Heart left ventricle (tissue), 13 donors: ENCODE measurements at regions not wholly inside any gene's neighbourhood (a gene's known extent, or its start where the extent isn't known, plus 50 kb on each side); places are given as distances from the start of the nearest gene placed in this dataset.

Experiments used
- CTCF ChIP-seq, 12 donors: fragments of 200-600 bp; sonication (generic) in 4 of 12; IDR thresholded peaks; one replicate each; pipeline versions ENCODE4 v1.5.0 to v1.8.0; 2018 to 2022; ENCODE audit warnings: antibody characterized with exemption in 12 of 12, mild to moderate bottlenecking in 5 of 12
- POLR2A ChIP-seq, 2 donors: fragments of 450-650 bp; IDR thresholded peaks; one replicate each; pipeline ENCODE4 v1.6.1; 2017; ENCODE audit warnings: antibody characterized with exemption in 2 of 2, mild to moderate bottlenecking in 2 of 2, moderate library complexity in 2 of 2
- donor health status: ischemic (EF 13 %, LVEDD 7.1; RV severe dilation, severe dysfunction).
- donor health status: DM: no; HTN: yes; CAD: no.
- donor health status: DM: no; HTN: no; CAD: no.
- donor health status: ischemic (EF 25% LVEDD 6.9; RV normal size, moderate dysfunction).
- donor health status: ischemic (EF 25% LVEDD 5.7; RV mildly dilated, moderate dysfunction).
- donor health status: ischemic (EF 35%, LVEDD 5.7; RV mildly dilated, moderate dysfunction).
- donor health status: nonischemic (EF 11% LVEDD 7.7; RV severe dilation, severe dysfunction).
- donor health status: DM: yes; HTN: yes; CAD: no.
- donor health status: PGD.
- donor health status: ischemic (EF 29% LVEDD 5.4; RV normal size, mild dysfunction).
- donor health status: nonischemic (EF 23%, LVEDD 6.1; RV moderate dilation, normal function).

DNA sequence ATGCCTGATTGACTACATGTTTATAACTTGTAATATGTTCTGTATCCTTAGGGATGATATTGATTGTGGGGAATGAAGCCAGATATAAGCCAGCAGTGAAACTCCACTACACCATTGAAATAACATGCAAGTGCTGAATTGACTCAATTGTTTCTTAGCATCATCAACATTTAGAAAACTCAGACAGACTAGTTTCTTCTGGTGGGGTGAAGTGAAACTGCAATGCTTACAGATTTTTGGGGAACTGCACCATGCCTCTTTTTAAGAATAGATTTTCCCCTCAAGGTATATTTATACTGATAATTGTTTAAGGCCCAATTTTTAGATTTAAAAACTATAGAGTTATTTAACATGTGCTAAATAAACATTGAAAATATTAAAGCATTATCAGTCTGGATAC lies 1044.6 kb upstream of the EYS start:
- TF ChIP-seq CTCF (IDR thresholded peaks at IDR 0.05), result no peak
- no peak for TF ChIP-seq POLR2A (IDR thresholded peaks at IDR 0.05)
